Right atrium auricular region (tissue), 2 donors: ENCODE measurements at regions not wholly inside any gene's neighbourhood (a gene's known extent, or its start where the extent isn't known, plus 50 kb on each side); places are given as distances from the start of the nearest gene placed in this dataset.
A peak's percentile ranks its signal among the peaks of the same experiment; 100 is the strongest.

Experiments
- DNase-seq: peaks from one replicate; pipeline ENCODE4 v3.0.0-alpha.2; 2019; ENCODE audit warnings: low spot score
- H3K27ac ChIP-seq, 2 donors: fragments of 200-600 bp; sonication (generic); 1 replicate in 1 of 2; 2 replicates in 1 of 2; pipeline ENCODE4 v1.5.1; 2016 to 2019
- H3K27me3 ChIP-seq, 2 donors: fragments of 200-600 bp; sonication (generic); one replicate each; pipeline versions ENCODE4 v1.5.1 to v1.6.0; 2017 to 2019
- H3K36me3 ChIP-seq: fragments of 200-600 bp; sonication (generic); one replicate; pipeline ENCODE4 v1.5.1; 2016
- H3K4me1 ChIP-seq, 2 donors: fragments of 200-600 bp; sonication (generic); one replicate each; pipeline versions ENCODE4 v1.5.1 to v1.6.0; 2017 to 2019
- H3K4me3 ChIP-seq, 2 donors: fragments of 200-600 bp; sonication (generic); 1 replicate in 1 of 2; 2 replicates in 1 of 2; pipeline ENCODE4 v1.5.1; 2017 to 2019; ENCODE audit warnings: mild to moderate bottlenecking in 1 of 2, moderate library complexity in 1 of 2
- H3K9me3 ChIP-seq, 2 donors: fragments of 200-600 bp; sonication (generic); one replicate each; pipeline ENCODE4 v1.5.1; 2019
- CTCF ChIP-seq, 2 donors: fragments of 200-600 bp; sonication (generic); IDR thresholded peaks; one replicate each; pipeline ENCODE4 v1.5.1; 2019; ENCODE audit warnings: antibody characterized with exemption in 2 of 2

GRCh38 chr7:25424855-25425254, 196.6 kb upstream of the NPVF start:
- DNase-seq = no peak
- H3K9me3 ChIP-seq = no peaks in the 10 kb centered on the region
- TF ChIP-seq CTCF (IDR thresholded peaks at IDR 0.05) = no peak
- no peaks in the 10 kb centered on the region for H3K27me3 ChIP-seq
- H3K27ac ChIP-seq = no peak overlapping the region
- no peaks in the 10 kb centered on the region for H3K36me3 ChIP-seq
- H3K4me1 ChIP-seq = no peaks in the 10 kb centered on the region
- no peak overlapping the region for H3K4me3 ChIP-seq

- no peak for DNase-seq
- Histone ChIP-seq H3K9me3 (no peaks in the 10 kb centered on the region), H3K27me3 (no peaks in the 10 kb centered on the region), H3K36me3 (no peaks in the 10 kb centered on the region), H3K27ac (no peak overlapping the region), H3K4me3 (no peak overlapping the region), H3K4me1 (no peaks in the 10 kb centered on the region)
- TF ChIP-seq CTCF (IDR thresholded peaks at IDR 0.05) = no peak
These were observed 199.4 kb upstream of the NPVF start for GRCh38 chr7:25427721-25428120.

- DNase-seq = no peak
- no peak for TF ChIP-seq CTCF (IDR thresholded peaks at IDR 0.05)
- Histone ChIP-seq H3K27ac (peak overlapping the region in 1 of 2 donors; percentile 22), H3K4me1 (no peaks in the 10 kb centered on the region), H3K9me3 (no peaks in the 10 kb centered on the region), H3K36me3 (no peaks in the 10 kb centered on the region), H3K4me3 (no peak overlapping the region), H3K27me3 (no peaks in the 10 kb centered on the region)
These were observed 201.4 kb upstream of the NPVF start for GRCh38 chr7:25429731-25430130.

- no peaks in the 10 kb centered on the region for H3K36me3 ChIP-seq
- no peak for DNase-seq
- TF ChIP-seq CTCF (IDR thresholded peaks at IDR 0.05) = no peak
- no peaks in the 10 kb centered on the region for H3K27me3 ChIP-seq
- no peak overlapping the region for H3K4me3 ChIP-seq
- no peaks in the 10 kb centered on the region for H3K4me1 ChIP-seq
- H3K9me3 ChIP-seq = no peaks in the 10 kb centered on the region
- peak overlapping the region in 1 of 2 donors; percentile 22 for H3K27ac ChIP-seq
These were observed 202.1 kb upstream of the NPVF start for GRCh38 chr7:25430200-25430931.

- TF ChIP-seq CTCF (IDR thresholded peaks at IDR 0.05) = no peak
- Histone ChIP-seq H3K27me3 (no peaks in the 10 kb centered on the region), H3K9me3 (no peaks in the 10 kb centered on the region), H3K27ac (no peak overlapping the region), H3K36me3 (no peaks in the 10 kb centered on the region), H3K4me1 (no peaks in the 10 kb centered on the region), H3K4me3 (no peak overlapping the region)
- no peak for DNase-seq
These were observed 203.7 kb upstream of the NPVF start for GRCh38 chr7:25431956-25432450.

- H3K4me3 ChIP-seq = no peak overlapping the region
- H3K27me3 ChIP-seq = no peaks in the 10 kb centered on the region
- no peaks in the 10 kb centered on the region for H3K4me1 ChIP-seq
- H3K27ac ChIP-seq = no peak overlapping the region
- no peak for TF ChIP-seq CTCF (IDR thresholded peaks at IDR 0.05)
- H3K9me3 ChIP-seq = no peaks in the 10 kb centered on the region
- H3K36me3 ChIP-seq = no peaks in the 10 kb centered on the region
- DNase-seq = no peak
These were observed 204.5 kb upstream of the NPVF start for GRCh38 chr7:25432807-25433206.
